Retinal pigment epithelial cell (primary cell): ENCODE measurements at regions not wholly inside any gene's neighbourhood (a gene's known extent, or its start where the extent isn't known, plus 50 kb on each side); places are given as distances from the start of the nearest gene placed in this dataset.
"Not testable (repeated sequence)": the region's sequence is repeated elsewhere in the genome, so short reads cannot be mapped to it uniquely, and the experiment has no call there.

Experiments
- DNase-seq: peaks from one replicate; pipeline ENCODE4 v3.0.0-alpha.2; 2010; ENCODE audit warnings: low read depth
- H3K4me3 ChIP-seq: 2 replicates; pipeline ENCODE4 v1.5.1; 2011; ENCODE audit warnings: mild to moderate bottlenecking, low read length, control low read depth, moderate library complexity
- CTCF ChIP-seq: conservative IDR thresholded peaks from 2 replicates; pipeline ENCODE4 v1.5.1; 2011; ENCODE audit warnings: low read depth, low read length, control low read depth, inconsistent platforms

GRCh38 chr7:15057272-15057671 is 154.7 kb upstream of the DGKB start:
- H3K4me3 ChIP-seq: no peak overlapping the region
- TF ChIP-seq CTCF: no peak
- DNase-seq: no peak

- H3K4me3 ChIP-seq, DNase-seq: not testable (repeated sequence)
These were observed 151.8 kb upstream of the DGKB start for GRCh38 chr7:15054304-15054703.

- no peak for DNase-seq
- no peak overlapping the region for H3K4me3 ChIP-seq
- TF ChIP-seq CTCF: no peak
These were observed 146.6 kb upstream of the DGKB start for GRCh38 chr7:15049157-15049556.

GRCh38 chr7:15046861-15047260 is 144.3 kb upstream of the DGKB start:
- no peak overlapping the region for H3K4me3 ChIP-seq
- TF ChIP-seq CTCF: no peak
- DNase-seq: no peak

- TF ChIP-seq CTCF: no peak
These were observed 141.4 kb upstream of the DGKB start for GRCh38 chr7:15043931-15044330.

GRCh38 chr7:15042285-15043065 is 139.9 kb upstream of the DGKB start:
- H3K4me3 ChIP-seq: no peak overlapping the region
- no peak for TF ChIP-seq CTCF
- DNase-seq: no peak

More at GRCh38 chr7:15043931-15044330, 141.4 kb upstream of the DGKB start:
- no peak overlapping the region for H3K4me3 ChIP-seq
- DNase-seq: no peak

- no peak for DNase-seq
- H3K4me3 ChIP-seq: no peak overlapping the region
- TF ChIP-seq CTCF: no peak
These were observed 138.7 kb upstream of the DGKB start for GRCh38 chr7:15041226-15041625.
